GM21717 (cell line): ENCODE measurements at regions not wholly inside any gene's neighbourhood (a gene's known extent, or its start where the extent isn't known, plus 50 kb on each side); places are given as distances from the start of the nearest gene placed in this dataset.

Experiments
- ATAC-seq: cut with Tn5 transposase; IDR thresholded peaks from one replicate; pipeline ENCODE4 v1.9.1; 2021; ENCODE audit warnings: mild to moderate bottlenecking, moderate library complexity; ENCODE audit not compliant: unreplicated experiment

DNA sequence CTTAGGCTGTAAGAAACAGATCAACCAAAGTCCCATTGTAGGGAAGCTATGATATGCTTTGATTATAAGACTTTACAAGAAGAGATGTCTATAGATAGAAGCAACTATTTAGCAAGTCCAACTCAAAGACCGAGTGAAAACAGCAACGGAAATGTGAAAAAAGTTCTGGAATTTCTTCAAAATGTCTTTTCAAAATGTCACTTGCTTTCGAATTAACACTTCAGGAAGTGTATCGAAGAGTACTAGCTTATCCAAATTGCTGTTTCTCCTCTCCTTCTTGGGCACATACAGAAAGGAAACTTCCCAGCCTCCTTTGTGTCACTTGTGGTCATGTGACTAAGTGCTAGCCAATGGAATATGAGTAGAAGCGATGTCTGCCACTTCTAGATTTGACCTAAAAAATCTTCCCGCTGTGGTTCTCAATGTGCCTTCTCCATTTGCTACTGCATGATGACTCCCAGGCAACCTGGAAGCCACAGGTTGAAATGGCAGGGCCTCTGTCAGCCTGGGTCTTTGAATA, 89.9 kb downstream of the TSEN15 start:
- no peak for ATAC-seq

DNA sequence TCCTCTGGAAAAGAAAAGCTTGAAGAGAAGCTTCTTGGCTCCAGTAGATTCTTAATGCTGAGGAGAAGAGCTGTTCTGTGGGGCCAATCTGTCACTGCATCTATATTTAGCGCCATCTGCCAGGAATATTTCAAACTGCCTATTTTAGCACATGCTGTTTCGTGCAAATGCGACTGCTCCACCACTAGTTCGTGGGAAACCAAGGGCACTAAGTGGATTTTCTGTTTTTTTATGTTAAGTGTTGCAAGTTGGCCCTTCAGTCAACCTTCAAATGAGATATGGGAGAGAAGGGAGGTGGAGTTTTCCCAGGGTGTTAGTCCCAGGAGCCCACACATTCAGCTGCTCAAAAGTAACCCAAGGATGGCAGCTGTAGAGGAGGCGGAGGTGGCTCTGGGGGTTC, 91.9 kb downstream of the TSEN15 start:
- ATAC-seq = no peak

DNA sequence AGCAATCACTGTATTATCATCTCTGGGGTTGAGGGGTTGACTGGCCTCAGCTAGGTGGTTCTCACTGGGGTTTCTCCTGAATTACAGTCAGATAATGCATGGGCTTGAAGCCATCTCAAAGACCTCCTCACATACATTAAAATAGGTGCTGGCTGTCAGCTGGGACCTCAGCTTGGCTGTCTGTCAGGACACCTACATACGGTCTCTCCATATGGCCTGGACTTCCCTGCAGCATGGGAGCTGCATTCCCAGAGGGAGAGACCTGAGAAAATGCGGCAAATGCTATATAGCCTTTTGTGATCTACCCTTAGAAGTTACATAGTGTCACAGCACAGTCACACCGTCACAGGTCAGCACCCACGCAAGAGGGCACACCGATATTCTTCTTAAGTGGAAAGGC, 93.6 kb downstream of the TSEN15 start:
- no peak for ATAC-seq

DNA sequence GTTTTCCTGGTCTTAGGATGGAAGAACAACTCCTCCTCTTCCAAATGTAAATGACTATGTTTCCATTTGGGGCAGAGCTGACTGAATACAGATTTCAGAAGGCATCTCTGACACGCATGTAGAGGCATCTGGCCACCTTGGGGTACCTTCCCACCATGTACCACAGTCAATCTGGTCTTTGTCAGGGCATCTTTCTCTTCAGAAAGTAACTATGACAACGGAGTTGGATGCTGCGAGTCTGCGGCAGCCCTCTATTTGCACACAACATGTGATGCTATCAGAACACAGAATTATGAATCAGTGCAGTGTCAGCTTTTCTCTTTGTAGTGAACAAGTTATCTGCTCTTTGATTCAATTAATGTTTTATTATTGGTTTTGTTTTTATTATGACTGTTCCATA, 94.7 kb downstream of the TSEN15 start:
- ATAC-seq = no peak

DNA sequence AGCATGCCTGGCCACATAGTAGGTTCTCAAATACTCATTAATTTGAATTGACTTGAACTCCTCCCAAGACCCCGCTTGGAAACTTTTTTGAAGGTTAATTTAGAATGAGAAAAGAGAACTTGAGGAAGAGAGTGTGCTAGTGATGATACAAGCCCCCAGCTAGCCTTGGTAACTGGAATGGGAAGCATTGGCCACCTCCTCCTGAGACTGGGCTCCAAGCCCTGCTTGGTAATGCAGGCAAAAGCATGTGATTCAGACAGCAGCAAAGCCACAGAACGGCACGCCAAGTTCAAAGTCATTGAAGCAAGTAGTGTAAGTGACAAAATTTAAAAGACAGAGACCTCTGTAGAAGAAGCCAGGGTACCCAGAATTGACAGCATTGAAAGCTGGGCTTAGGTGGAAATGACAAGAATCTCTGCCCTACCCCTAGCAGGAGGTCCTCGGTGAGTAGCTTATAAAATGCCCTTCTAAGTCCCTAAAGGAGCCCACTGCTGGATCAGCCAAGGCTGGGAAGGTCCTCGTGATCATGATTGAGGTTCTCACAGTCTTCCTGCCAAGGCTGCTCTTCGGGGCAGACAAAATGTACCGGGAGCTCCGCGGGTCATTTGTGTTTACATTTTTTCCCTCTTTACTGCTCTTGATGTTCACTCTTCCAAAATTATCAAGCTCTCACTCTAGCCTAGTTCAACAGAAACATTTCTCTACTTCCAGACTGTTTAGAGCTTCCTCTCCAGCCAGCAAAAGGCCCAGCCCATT, 99.4 kb downstream of the TSEN15 start:
- ATAC-seq = no peak

DNA sequence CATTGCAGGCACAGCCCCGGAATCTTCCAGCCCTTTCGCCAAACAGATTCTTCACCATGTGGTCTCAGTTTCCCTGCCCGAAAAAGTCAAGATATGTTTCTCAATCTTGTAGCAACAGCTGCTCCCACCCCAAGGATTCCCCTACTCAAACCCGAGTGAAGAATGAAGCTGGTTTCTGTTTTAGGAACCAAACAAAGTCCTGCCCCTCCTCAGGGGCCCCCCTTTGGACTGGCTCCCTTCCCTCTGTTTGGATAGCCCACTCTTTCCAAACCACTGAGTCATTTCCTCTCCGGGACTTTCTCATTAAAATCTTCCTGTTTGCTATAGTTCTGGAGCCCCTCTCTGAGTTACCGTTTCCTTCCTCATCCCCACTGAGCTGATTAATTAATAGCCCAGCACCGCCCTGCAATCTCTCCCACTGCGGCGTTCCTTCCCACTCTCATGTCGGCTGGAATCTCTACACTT, 100.9 kb downstream of the TSEN15 start:
- ATAC-seq = no peak

DNA sequence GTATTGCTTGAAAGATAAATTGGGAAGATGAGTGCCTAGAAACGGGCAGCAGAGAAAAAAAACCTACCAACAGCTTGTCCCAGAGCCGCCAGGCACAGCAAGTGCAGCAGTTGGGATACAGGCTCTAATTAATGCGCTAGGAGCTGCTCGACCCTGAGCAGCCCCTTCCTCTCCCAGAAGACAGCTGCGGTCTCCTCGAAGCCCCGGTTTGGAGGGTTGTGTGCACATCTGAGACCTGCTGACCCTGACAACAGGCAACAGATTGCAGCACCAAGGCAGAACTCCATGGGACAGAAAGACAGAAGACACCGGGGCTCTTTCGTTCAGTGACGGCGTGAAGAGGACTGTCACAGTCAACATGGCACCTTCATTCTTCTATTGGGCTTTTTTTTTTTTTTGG, 101.4 kb downstream of the TSEN15 start:
- no peak for ATAC-seq

DNA sequence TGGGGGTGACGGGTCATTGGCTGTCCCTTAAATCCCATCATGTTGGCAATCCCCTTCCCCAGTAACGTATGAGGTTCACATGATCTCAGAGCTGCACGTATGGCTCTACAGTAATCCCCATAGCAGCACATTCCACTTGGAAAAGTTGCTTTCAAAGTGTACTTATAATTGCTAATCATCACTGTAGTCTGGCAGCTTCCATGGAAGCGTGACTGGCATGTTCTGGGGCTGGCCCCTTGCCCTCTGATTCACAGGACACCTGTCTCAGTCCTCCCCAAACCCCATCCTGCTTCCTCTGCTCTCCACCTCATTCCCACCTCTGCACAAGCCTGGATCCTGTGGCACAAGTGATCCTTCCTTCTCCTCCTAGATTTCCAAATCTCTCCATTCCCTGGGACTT, 102.2 kb downstream of the TSEN15 start:
- no peak for ATAC-seq

DNA sequence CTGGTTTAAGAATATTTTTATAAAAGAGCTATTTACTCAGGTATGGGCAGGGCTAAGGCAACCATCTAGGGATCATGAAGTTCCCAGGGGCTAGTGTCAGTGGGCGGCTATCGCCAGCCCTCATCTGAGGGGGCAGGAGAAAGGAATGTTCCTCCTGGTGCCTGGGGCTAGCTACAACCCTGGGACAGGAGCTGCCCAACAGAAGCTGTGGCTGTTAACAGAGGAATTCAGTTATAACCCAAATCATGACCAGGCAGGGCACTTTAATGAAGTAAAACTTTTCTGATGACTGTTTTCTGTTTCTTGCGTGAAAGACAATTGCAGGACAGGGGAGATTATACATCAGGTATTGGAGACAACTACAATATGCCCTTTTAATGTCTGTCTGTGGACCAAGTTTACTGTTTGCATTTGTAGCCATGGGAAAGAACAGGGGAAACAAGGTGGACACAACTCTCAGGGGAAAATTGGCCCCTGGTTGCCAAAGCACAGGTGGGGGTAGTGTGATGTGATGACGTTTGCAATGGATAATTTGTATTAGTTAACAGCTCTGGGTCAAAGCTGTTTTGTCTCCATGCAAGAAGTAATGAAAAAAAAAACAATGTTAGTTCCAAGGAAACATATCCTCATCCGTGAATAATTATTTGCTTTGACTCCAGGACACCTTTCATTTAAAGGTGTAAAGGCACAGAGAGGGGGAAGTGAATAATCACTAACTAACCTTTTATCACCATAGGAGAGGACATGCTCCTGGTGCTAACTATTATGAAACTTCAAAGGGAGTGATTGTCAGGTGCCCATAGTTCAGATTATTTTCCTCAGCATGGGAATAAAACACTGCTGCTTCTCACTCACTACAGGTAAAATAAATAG, 105.2 kb downstream of the TSEN15 start:
- no peak for ATAC-seq

DNA sequence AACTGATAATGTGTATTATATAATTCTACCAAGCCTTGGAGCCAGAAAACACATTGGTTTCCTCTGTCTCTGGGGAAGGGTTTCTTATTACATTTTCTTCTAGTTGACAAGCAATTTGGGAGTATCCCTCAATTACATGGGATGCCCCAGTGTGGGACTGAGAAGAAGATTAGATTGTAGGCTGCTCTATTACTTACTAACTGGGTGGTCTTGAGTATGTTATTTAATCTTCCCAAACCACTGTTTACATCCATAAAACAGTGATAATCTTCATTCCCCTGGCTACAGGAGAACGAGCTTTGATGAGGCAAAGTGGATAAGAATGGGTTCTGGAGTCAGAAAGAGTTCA, 105.8 kb downstream of the TSEN15 start:
- ATAC-seq = no peak

DNA sequence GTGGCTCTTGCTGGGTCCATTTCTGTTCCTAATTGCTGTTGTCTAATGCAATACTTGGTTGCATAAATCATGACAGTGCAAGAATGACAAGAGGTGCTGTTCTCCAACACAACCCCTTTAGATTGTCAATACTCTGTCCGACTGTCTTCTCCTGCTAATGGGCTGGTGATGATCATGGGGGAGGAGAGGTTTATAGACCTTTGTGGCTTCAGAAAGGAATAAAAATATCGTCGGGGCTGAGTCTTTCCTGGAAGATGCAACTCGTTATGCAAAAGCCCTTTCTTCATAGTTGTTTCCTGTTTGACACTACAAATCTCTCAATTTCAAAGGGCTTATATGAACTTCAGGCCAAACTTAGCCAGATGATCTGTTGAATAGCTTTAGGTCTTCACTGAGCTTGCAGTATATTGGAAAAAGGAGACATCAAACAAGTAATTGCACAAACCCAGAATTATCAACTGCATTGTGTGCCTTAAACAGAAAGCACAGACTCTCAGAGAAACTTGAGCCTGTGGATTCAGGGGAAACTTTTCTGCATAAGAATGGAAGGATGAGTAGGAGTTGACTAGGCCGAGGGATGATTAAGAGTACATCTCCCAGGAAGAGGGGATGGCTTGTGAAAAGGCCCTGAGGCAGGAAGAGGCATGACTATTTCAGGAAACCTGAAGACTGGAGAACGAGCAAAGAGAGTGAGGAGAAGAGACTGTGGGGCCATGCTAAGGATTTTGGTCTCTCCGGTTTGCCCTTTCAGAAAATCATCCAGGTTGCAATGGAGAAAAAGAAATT, 107.6 kb downstream of the TSEN15 start:
- no peak for ATAC-seq

DNA sequence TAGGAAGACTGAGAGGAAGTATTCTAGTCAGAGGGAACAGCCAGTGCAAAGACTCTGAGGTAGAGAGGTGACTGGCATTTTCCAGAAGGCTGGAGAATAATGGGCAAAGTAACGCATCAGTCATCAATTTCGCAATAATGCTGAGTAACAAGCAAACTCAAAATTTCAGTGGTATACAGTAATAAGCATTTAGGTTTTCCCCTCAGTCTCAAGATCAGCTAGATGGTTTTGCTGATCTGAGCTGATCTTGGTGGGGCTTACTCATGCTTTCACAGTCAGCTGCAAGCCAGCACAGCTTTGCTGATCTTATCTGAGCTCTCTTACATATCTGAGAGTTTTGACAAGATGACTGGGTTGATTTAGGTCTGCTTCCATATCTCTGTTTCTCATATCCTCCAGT, 108.7 kb downstream of the TSEN15 start:
- ATAC-seq = peak; percentile 49

DNA sequence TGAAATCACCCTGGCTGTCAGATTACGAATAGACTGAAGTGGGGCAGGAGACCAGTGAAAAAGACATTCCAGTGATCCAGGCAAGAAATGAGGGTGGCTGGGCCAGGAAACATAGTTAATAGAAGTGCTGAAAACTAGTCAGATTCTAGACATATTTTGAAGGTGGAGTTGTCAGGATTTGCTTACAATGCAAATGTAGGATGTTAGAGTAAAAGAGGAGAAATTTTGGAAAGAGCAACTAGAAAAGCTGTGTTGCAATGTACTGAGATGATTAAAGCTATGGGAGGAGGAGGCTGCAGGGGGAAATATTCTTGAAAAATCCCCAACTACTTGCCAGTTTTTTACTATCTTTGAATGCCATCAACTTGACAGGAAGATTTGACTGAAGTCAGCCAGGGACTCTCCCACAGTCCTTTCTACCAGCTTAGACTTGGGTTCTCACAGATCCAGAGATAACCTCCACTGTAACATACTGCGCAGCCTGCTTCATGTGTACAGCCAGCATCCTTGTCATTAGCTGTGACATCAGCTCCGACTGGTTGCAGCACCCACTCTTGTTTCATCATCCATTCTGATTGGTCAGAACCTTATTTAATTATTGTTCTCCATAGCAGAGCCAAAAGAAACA, 109.7 kb downstream of the TSEN15 start:
- ATAC-seq = peak; percentile 49

DNA sequence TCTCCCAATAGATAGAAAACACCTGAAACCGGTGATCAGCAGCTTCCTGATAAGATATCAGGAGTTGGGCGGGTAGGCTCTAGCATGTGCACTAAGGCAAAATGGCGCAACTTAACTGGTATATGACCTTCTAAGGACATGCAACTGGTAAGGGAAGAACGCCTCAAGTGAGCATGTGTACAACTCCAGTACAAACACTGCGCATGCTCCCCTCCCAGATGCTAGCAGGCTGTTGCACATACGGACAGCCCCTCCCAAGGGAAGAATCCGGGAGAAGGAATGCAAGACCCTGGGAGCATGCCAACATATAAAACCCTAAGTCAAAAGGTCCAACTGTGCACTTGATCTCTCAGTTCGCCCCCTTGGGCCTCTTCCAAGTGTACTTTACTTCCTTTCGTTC, 110.8 kb downstream of the TSEN15 start:
- no peak for ATAC-seq

DNA sequence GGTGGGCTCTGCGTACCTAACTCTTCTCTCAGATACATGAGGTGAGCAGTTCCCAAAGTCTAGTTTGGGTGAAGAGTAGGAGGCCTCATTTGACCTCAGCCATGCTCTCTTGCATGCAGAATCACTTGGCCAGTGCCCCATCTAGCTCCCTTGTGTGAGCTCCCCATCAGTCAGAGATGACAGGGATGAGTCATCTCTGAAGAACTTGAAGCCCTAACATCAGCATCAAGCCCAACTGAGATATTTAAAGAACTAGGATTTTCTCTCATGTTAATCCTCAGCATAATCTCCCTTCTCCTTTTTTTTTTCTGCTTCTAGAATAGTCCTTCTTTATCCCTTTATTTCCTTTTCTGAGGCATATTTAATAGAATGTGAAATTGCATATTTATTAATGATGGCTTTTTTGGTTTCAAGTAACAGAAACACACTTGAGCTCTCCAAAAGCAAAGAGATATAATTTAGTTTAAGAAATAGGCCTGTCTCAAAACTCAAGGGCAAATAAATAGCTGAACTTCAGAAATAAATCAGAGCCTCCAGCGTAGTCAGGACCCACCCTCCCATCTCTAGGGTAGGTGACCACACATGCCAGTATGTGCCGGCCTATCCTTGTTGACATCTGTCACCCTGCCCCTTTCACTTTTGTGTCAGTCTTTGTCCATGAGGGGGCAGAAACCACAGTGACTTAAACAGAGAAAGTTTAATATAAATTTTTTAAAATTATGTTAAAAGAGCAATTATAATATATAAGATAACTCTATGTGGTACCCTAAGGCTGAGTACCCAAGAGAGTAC, 112.3 kb downstream of the TSEN15 start:
- peak; percentile 72 for ATAC-seq

DNA sequence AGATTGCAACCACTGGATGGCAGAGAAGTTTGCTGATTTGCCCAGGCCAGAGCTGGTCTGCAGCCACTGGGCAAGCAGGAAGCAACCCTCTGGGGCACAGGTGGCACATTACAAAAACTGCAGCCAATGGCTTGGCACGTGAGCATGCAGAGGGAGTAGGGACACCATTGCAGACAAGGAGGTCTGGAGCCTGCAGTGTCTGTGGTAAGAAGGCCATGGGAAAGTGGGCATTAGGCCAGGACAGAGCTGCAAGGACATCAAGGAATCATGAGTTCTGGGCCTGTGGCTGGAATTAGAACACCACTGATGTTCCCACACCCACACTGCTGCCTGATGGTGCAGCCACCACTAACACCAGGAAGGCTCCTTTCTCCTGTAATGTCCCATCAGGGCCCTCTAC, 113.0 kb downstream of the TSEN15 start:
- no peak for ATAC-seq

DNA sequence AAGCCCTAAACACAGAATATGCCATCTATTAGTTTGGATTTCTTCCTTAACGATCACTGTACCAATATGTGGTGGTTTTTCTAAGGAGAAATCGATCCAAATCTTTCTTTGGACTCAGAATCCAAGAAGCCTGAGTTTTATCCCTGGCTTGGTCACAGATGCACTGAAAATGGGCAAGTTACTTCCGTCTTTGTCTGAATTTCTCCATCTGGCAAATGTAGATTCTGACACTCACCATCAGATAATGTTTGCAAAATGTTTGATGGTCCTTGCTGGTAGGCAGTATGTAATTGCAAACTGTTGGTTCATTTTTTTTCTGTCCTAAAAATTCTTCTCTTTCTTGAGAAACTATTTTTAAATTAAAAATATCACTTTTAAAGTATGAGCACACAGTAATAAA, 115.0 kb downstream of the TSEN15 start:
- no peak for ATAC-seq

DNA sequence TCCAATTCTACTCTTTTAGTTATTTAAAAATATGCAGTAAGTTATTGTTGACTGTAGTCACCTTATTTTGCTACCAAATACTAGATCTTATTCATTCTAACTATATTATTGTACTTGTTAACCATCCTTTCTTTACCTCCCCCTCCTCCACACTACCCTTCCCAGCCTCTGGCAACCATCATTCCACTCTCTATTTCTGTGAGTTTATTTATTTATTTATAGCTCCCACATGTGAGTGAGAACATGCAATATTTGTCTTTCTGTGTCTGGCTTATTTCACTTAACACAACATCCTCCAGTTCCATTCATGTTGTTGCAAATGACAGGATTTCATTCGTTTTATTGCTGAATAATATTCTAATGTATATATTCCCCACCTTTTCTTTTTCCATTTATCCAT, 115.8 kb downstream of the TSEN15 start:
- no peak for ATAC-seq

DNA sequence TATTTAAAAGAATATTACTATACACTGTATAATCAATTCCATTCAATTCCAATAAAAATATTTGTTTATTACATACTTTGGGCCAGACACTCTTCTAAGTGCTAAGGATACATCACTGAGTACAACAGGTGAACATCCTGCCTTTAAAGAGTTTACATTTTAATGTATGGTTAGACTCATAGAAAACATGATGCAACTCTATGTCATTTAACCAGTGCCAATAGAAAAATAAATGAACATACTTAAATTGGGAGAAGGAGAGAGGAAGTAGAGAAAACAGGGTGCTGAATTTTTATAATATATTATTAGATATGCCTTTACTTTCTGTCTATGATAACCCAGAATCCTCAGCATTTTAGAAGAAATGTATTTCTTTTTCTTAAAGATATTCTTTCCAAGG, 119.2 kb downstream of the TSEN15 start:
- ATAC-seq = no peak

DNA sequence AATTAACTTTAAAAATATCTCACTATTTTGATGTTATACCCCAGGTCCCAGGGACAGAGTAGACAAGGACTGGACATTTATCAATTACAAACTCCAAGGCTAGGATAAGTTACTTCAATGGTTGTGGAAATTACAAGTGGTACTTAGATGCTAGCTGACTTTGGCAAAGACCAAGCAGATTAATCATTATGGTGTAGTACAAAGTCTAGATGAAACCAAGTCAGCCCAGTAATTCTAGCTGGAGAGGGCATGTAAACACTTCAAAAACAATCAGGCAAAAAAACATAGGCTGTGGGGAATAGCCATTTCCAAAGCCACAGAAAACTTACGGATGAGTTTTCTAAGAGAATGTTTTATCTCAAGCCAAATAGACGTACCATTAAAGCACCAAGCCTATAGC, 124.5 kb downstream of the TSEN15 start:
- ATAC-seq = no peak
